Gastroesophageal sphincter (tissue), 3 donors: ENCODE measurements at regions not wholly inside any gene's neighbourhood (a gene's known extent, or its start where the extent isn't known, plus 50 kb on each side); places are given as distances from the start of the nearest gene placed in this dataset.

Source experiments
- CTCF ChIP-seq, 4 experiments: fragments of 200-600 bp in 2 of 4; fragments of 450-650 bp in 2 of 4; sonication (generic) in 1 of 4; IDR thresholded peaks; one replicate each; pipeline ENCODE4 v1.5.1; 2017 to 2019; ENCODE audit warnings: antibody characterized with exemption in 4 of 4, mild to moderate bottlenecking in 2 of 4, moderate library complexity in 2 of 4
- POLR2A ChIP-seq, 2 donors: fragments of 450-650 bp; IDR thresholded peaks; one replicate each; pipeline ENCODE4 v1.6.1; 2017; ENCODE audit warnings: antibody characterized with exemption in 2 of 2, mild to moderate bottlenecking in 2 of 2, moderate library complexity in 1 of 2
- POLR2AphosphoS5 ChIP-seq: sonication (generic); formaldehyde crosslinking; IDR thresholded peaks from one replicate; pipeline ENCODE4 v1.6.1; 2017; ENCODE audit warnings: antibody characterized with exemption

DNA sequence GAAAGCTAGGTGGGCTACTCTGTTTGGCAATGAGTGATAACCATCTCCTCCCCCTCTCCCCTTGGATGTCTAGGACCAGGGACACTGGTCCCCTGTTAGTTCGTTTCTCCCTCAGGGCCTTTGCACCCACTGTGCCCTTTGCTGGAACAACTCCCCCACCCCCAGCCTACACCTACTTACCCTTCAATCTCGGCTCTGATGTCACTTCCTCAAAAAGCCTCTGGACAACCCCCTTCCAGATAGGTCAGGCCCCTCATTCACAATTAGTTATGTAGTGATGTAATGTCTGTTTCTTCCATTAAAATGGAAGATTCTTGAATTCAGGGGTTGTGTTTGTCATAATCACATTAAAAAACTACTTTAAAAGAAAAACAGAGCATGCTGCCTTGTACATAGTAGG lies 152.9 kb downstream of the SNX10 start:
- TF ChIP-seq CTCF (IDR thresholded peaks at IDR 0.05), result no peak
- TF ChIP-seq POLR2AphosphoS5, result no peak
- TF ChIP-seq POLR2A (IDR thresholded peaks at IDR 0.05), result no peak
